ENCODE measurements at regions not wholly inside any gene's neighbourhood (a gene's known extent, or its start where the extent isn't known, plus 50 kb on each side); places are given as distances from the start of the nearest gene placed in this dataset.
"Not testable (repeated sequence)": the region's sequence is repeated elsewhere in the genome, so short reads cannot be mapped to it uniquely, and the experiment has no call there.

DNA sequence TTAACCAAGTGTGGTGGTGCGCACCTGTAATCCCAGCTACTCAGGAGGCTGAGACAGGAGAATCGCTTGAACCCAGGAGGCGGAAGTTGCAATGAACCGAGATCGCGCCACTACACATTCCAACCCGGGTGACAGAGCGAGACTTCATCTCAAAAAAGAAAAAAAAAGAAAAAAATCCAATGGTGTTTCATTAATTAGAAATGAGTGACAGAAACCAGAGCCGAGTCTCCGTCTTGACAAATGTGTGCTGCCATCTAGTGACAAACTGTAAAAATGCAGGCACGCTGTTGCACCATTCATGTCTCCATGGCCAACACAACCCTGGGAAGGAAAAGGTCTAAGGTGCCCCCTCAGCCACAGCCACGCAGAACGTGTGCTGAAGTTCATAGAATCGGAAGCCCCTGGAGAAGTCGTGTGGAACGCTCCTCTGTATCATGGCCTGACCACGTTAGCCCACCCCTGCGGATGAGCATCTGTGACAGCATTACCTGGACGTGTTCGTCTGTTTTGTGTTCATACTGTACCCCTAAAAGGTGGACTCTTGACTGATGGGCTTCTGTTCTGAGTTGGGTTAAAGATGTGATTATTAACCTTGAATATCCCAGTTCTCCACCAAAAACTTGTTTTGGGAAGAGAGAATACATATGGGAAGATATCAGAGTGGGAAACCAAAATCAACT, 94.9 kb downstream of the LYZL2 start:
- in situ Hi-C loops (cut with MboI; ENCODE audit: low sequenced_read_pairs) = loop anchor here (10.0 kb wide), 1 partner anchor 120 kb away; no protein-coding TSS in a partner anchor

GRCh38 chr10:30531751-30532530, 97.6 kb downstream of the LYZL2 start:
- in situ Hi-C loops (cut with MboI; ENCODE audit: low sequenced_read_pairs) = loop anchor here (10.0 kb wide), 1 partner anchor 117 kb away; no protein-coding TSS in a partner anchor

- in situ Hi-C loops (cut with MboI; ENCODE audit: low sequenced_read_pairs) = no loop called here
These were observed 95.5 kb downstream of the MAP3K8 start for GRCh38 chr10:30529373-30529998.

- in situ Hi-C loops (cut with MboI; ENCODE audit: low sequenced_read_pairs) = no loop called here
These were observed 94.4 kb downstream of the MAP3K8 start for GRCh38 chr10:30528429-30528786.

GRCh38 chr10:30527623-30528428, 93.8 kb downstream of the MAP3K8 start:
- in situ Hi-C loops (cut with MboI; ENCODE audit: low sequenced_read_pairs) = no loop called here

DNA sequence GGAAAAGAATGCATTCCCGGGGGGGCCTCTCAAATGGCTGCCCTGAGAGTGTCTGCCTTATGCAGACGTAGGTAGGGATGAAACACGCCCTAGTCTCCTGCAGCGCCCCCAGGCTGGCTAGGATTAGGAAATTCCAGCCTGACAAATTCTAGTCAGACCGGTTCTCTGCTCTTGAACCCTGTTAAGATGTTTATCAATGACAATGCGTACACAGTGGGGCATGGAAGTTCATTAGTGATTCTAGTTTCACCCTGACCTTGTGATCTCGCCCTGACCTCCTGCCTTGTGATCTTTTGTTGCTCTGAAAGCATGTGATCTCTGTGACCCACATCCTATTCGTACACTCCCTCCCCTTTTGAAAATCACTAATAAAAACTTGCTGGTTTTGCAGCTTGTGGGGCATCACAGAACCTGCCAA, 88.7 kb downstream of the MAP3K8 start:
- in situ Hi-C loops (cut with MboI; ENCODE audit: low sequenced_read_pairs) = not testable (repeated sequence)

- in situ Hi-C loops (cut with MboI; ENCODE audit: low sequenced_read_pairs) = no loop called here
These were observed 84.9 kb downstream of the MAP3K8 start for GRCh38 chr10:30518907-30519306.

Data from HL-60/S4 treated with phorbol 12-myristate 13-acetate at 8.2 ng/mL for 4 days and 3 days (cell line).